Activated CD4-positive, alpha-beta memory T cell treated with anti-CD3 and anti-CD28 coated beads, Interleukin-2, amount 10 ng/mL, durations not matched to agents 7 days and 5 days (primary cell): ENCODE measurements at regions not wholly inside any gene's neighbourhood (a gene's known extent, or its start where the extent isn't known, plus 50 kb on each side); places are given as distances from the start of the nearest gene placed in this dataset.

Experiments used
- CTCF ChIA-PET: fragments of 350-600 bp; sonication (Branson Sonifier 250); formaldehyde crosslinking; loops from one replicate; lab custom pipeline; 2021; ENCODE audit warnings: antibody characterized with exemption, inconsistent platforms; lab: Charles Lee
- POLR2A ChIA-PET: fragments of 350-600 bp; sonication (Branson Sonifier 250); formaldehyde crosslinking; loops from one replicate; lab custom pipeline; 2021; ENCODE audit warnings: antibody characterized with exemption; lab: Charles Lee
- DNase-seq: peaks from one replicate; pipeline ENCODE4 v3.0.0-alpha.2; 2020
- H3K27ac Mint-ChIP-seq: one replicate; pipeline ENCODE4 v1.8.0; 2021; ENCODE audit warnings: mild to moderate bottlenecking, mixed read lengths
- H3K27me3 Mint-ChIP-seq: one replicate; pipeline ENCODE4 v1.8.0; 2021; ENCODE audit warnings: mixed read lengths
- H3K36me3 Mint-ChIP-seq: one replicate; pipeline ENCODE4 v1.8.0; 2021; ENCODE audit warnings: low read depth, mixed read lengths
- H3K4me1 Mint-ChIP-seq: one replicate; pipeline ENCODE4 v1.8.0; 2021; ENCODE audit warnings: mixed read lengths
- H3K4me3 Mint-ChIP-seq: one replicate; pipeline ENCODE4 v1.8.0; 2021; ENCODE audit warnings: mild to moderate bottlenecking, mixed read lengths
- H3K9me3 Mint-ChIP-seq: one replicate; pipeline ENCODE4 v1.8.0; 2021; ENCODE audit warnings: mixed read lengths

- no peak for DNase-seq
- Mint-ChIP-seq H3K4me3 (no peak overlapping the region), H3K9me3 (no peaks in the 10 kb centered on the region), H3K4me1 (no peaks in the 10 kb centered on the region), H3K27me3 (no peaks in the 10 kb centered on the region), H3K27ac (no peak overlapping the region), H3K36me3 (no peaks in the 10 kb centered on the region)
- POLR2A ChIA-PET: no interaction called here
- CTCF ChIA-PET: no interaction called here
Measured at GRCh38 chr4:11727903-11728564, 299.3 kb upstream of the HS3ST1 start.

- Mint-ChIP-seq H3K27me3 (no peaks in the 10 kb centered on the region), H3K36me3 (no peaks in the 10 kb centered on the region), H3K4me1 (no peaks in the 10 kb centered on the region), H3K4me3 (no peak overlapping the region), H3K9me3 (no peaks in the 10 kb centered on the region), H3K27ac (no peak overlapping the region)
- POLR2A ChIA-PET: no interaction called here
- no peak for DNase-seq
- CTCF ChIA-PET: no interaction called here
Measured at GRCh38 chr4:11724731-11725130, 296.0 kb upstream of the HS3ST1 start.

- no peaks in the 10 kb centered on the region for H3K4me1 Mint-ChIP-seq
- CTCF ChIA-PET: interaction anchor here (0.6 kb wide), 1 partner anchor 1171 kb away, joined by 3 read pairs; no protein-coding TSS in a partner anchor
- DNase-seq: no peak
- no peaks in the 10 kb centered on the region for H3K9me3 Mint-ChIP-seq
- H3K27ac Mint-ChIP-seq: no peak overlapping the region
- no peaks in the 10 kb centered on the region for H3K27me3 Mint-ChIP-seq
- no peaks in the 10 kb centered on the region for H3K36me3 Mint-ChIP-seq
- no peak overlapping the region for H3K4me3 Mint-ChIP-seq
- POLR2A ChIA-PET: no interaction called here
Measured at GRCh38 chr4:11722223-11722622, 293.5 kb upstream of the HS3ST1 start.

- CTCF ChIA-PET: no interaction called here
- Mint-ChIP-seq H3K9me3 (no peaks in the 10 kb centered on the region), H3K36me3 (no peaks in the 10 kb centered on the region), H3K4me3 (no peak overlapping the region), H3K4me1 (no peaks in the 10 kb centered on the region), H3K27ac (no peak overlapping the region), H3K27me3 (no peaks in the 10 kb centered on the region)
- no peak for DNase-seq
- POLR2A ChIA-PET: no interaction called here
Measured at GRCh38 chr4:11720292-11720691, 291.6 kb upstream of the HS3ST1 start.

- no peaks in the 10 kb centered on the region for H3K36me3 Mint-ChIP-seq
- ChIA-PET CTCF (no interaction called here), POLR2A (no interaction called here)
- H3K27me3 Mint-ChIP-seq: no peaks in the 10 kb centered on the region
- H3K27ac Mint-ChIP-seq: no peak overlapping the region
- no peaks in the 10 kb centered on the region for H3K9me3 Mint-ChIP-seq
- no peak for DNase-seq
- H3K4me3 Mint-ChIP-seq: no peak overlapping the region
- no peaks in the 10 kb centered on the region for H3K4me1 Mint-ChIP-seq
Measured at GRCh38 chr4:11719879-11720278, 291.2 kb upstream of the HS3ST1 start.

GRCh38 chr4:11715753-11716521 is 287.2 kb upstream of the HS3ST1 start:
- DNase-seq: no peak
- Mint-ChIP-seq H3K27me3 (no peaks in the 10 kb centered on the region), H3K9me3 (no peaks in the 10 kb centered on the region), H3K4me1 (no peaks in the 10 kb centered on the region), H3K27ac (no peak overlapping the region), H3K36me3 (no peaks in the 10 kb centered on the region), H3K4me3 (no peak overlapping the region)
- ChIA-PET POLR2A (no interaction called here), CTCF (no interaction called here)

GRCh38 chr4:11710453-11711093 is 281.9 kb upstream of the HS3ST1 start:
- DNase-seq: no peak
- ChIA-PET CTCF (no interaction called here), POLR2A (no interaction called here)
- Mint-ChIP-seq H3K36me3 (no peaks in the 10 kb centered on the region), H3K4me3 (no peak overlapping the region), H3K27ac (no peak overlapping the region), H3K9me3 (peaks cover 3% of the 10 kb centered on the region), H3K4me1 (no peaks in the 10 kb centered on the region), H3K27me3 (no peaks in the 10 kb centered on the region)

GRCh38 chr4:11704186-11704830 is 275.6 kb upstream of the HS3ST1 start:
- ChIA-PET CTCF (no interaction called here), POLR2A (no interaction called here)
- Mint-ChIP-seq H3K4me3 (no peak overlapping the region), H3K27ac (no peak overlapping the region), H3K4me1 (no peaks in the 10 kb centered on the region), H3K27me3 (no peaks in the 10 kb centered on the region), H3K9me3 (peaks cover 3% of the 10 kb centered on the region), H3K36me3 (no peaks in the 10 kb centered on the region)
- DNase-seq: no peak

- Mint-ChIP-seq H3K27ac (no peak overlapping the region), H3K36me3 (no peaks in the 10 kb centered on the region), H3K4me3 (no peak overlapping the region), H3K4me1 (no peaks in the 10 kb centered on the region), H3K9me3 (peaks cover 3% of the 10 kb centered on the region), H3K27me3 (no peaks in the 10 kb centered on the region)
- CTCF ChIA-PET: no interaction called here
- no peak for DNase-seq
- POLR2A ChIA-PET: no interaction called here
Measured at GRCh38 chr4:11702886-11703557, 274.3 kb upstream of the HS3ST1 start.

- Mint-ChIP-seq H3K36me3 (no peaks in the 10 kb centered on the region), H3K27me3 (no peaks in the 10 kb centered on the region), H3K4me3 (no peak overlapping the region), H3K4me1 (no peaks in the 10 kb centered on the region), H3K9me3 (no peaks in the 10 kb centered on the region), H3K27ac (no peak overlapping the region)
- ChIA-PET POLR2A (no interaction called here), CTCF (no interaction called here)
- DNase-seq: no peak
Measured at GRCh38 chr4:11701966-11702725, 273.5 kb upstream of the HS3ST1 start.

- Mint-ChIP-seq H3K9me3 (no peaks in the 10 kb centered on the region), H3K36me3 (no peaks in the 10 kb centered on the region), H3K4me3 (no peak overlapping the region), H3K27me3 (no peaks in the 10 kb centered on the region), H3K27ac (no peak overlapping the region), H3K4me1 (no peaks in the 10 kb centered on the region)
- CTCF ChIA-PET: no interaction called here
- DNase-seq: no peak
- POLR2A ChIA-PET: no interaction called here
Measured at GRCh38 chr4:11700751-11701226, 272.1 kb upstream of the HS3ST1 start.

GRCh38 chr4:11698846-11699590 is 270.3 kb upstream of the HS3ST1 start:
- POLR2A ChIA-PET: no interaction called here
- Mint-ChIP-seq H3K36me3 (no peaks in the 10 kb centered on the region), H3K4me3 (no peak overlapping the region), H3K27ac (no peak overlapping the region), H3K4me1 (no peaks in the 10 kb centered on the region), H3K27me3 (no peaks in the 10 kb centered on the region), H3K9me3 (no peaks in the 10 kb centered on the region)
- CTCF ChIA-PET: no interaction called here
- DNase-seq: no peak
